ENCODE measurements at regions not wholly inside any gene's neighbourhood (a gene's known extent, or its start where the extent isn't known, plus 50 kb on each side); places are given as distances from the start of the nearest gene placed in this dataset.

GRCh38 chr11:112511911-112512310 lies 251.3 kb upstream of the PLET1 start:
- no peak for DNase-seq (ENCODE audit: low read depth)
- TF ChIP-seq CTCF (conservative IDR thresholded peaks at IDR 0.05; ENCODE audit: low read length): no peak
- H3K4me3 ChIP-seq (ENCODE audit: low read length): no peak overlapping the region

GRCh38 chr11:112513417-112513816 lies 252.8 kb upstream of the PLET1 start:
- TF ChIP-seq CTCF (conservative IDR thresholded peaks at IDR 0.05; ENCODE audit: low read length): no peak
- DNase-seq (ENCODE audit: low read depth): no peak
- H3K4me3 ChIP-seq (ENCODE audit: low read length): no peak overlapping the region

GRCh38 chr11:112514011-112514740 lies 253.5 kb upstream of the PLET1 start:
- H3K4me3 ChIP-seq (ENCODE audit: low read length): no peak overlapping the region
- no peak for DNase-seq (ENCODE audit: low read depth)
- TF ChIP-seq CTCF (conservative IDR thresholded peaks at IDR 0.05; ENCODE audit: low read length): no peak

- no peak overlapping the region for H3K4me3 ChIP-seq (ENCODE audit: low read length)
- no peak for DNase-seq (ENCODE audit: low read depth)
- TF ChIP-seq CTCF (conservative IDR thresholded peaks at IDR 0.05; ENCODE audit: low read length): no peak
These were observed 255.6 kb upstream of the PLET1 start for GRCh38 chr11:112516261-112516660.

- no peak for TF ChIP-seq CTCF (conservative IDR thresholded peaks at IDR 0.05; ENCODE audit: low read length)
- H3K4me3 ChIP-seq (ENCODE audit: low read length): no peak overlapping the region
- no peak for DNase-seq (ENCODE audit: low read depth)
These were observed 256.1 kb upstream of the PLET1 start for GRCh38 chr11:112516755-112517154.

- no peak overlapping the region for H3K4me3 ChIP-seq (ENCODE audit: low read length)
- DNase-seq (ENCODE audit: low read depth): peak; percentile 33
- no peak for TF ChIP-seq CTCF (conservative IDR thresholded peaks at IDR 0.05; ENCODE audit: low read length)
These were observed 257.7 kb upstream of the PLET1 start for GRCh38 chr11:112518371-112518770.

- no peak overlapping the region for H3K4me3 ChIP-seq (ENCODE audit: low read length)
- no peak for DNase-seq (ENCODE audit: low read depth)
- TF ChIP-seq CTCF (conservative IDR thresholded peaks at IDR 0.05; ENCODE audit: low read length): no peak
These were observed 259.1 kb upstream of the PLET1 start for GRCh38 chr11:112519751-112520150.

All from AG10803 (cell line).